ENCODE measurements at regions not wholly inside any gene's neighbourhood (a gene's known extent, or its start where the extent isn't known, plus 50 kb on each side); places are given as distances from the start of the nearest gene placed in this dataset.

DNA sequence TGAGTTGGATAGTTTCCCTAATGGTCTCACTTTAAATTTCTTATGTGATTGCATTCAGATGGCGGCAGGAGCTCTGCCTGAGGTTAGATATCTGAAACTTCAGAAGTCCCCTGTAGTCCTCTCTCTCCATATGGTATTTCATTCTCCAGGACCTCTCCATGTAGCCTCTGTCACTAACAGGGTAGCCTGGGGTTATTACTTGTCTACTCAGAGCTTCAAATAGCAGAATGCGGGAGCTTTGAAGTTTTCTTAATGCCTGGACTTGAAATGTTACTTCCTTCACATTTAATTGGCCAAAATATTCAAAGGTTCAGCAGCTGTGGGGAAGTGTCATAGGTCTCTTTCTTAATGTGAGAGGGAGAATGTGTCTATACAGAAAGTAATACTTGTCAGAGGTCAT lies 1370.4 kb downstream of the GRIK2 start:
- TF ChIP-seq, protein P1, sequence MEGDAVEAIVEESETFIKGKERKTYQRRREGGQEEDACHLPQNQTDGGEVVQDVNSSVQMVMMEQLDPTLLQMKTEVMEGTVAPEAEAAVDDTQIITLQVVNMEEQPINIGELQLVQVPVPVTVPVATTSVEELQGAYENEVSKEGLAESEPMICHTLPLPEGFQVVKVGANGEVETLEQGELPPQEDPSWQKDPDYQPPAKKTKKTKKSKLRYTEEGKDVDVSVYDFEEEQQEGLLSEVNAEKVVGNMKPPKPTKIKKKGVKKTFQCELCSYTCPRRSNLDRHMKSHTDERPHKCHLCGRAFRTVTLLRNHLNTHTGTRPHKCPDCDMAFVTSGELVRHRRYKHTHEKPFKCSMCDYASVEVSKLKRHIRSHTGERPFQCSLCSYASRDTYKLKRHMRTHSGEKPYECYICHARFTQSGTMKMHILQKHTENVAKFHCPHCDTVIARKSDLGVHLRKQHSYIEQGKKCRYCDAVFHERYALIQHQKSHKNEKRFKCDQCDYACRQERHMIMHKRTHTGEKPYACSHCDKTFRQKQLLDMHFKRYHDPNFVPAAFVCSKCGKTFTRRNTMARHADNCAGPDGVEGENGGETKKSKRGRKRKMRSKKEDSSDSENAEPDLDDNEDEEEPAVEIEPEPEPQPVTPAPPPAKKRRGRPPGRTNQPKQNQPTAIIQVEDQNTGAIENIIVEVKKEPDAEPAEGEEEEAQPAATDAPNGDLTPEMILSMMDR (IDR thresholded peaks at IDR 0.05; ENCODE audit: low read depth, low read length): no peak
- TF ChIP-seq EZH2phosphoT487 (IDR thresholded peaks at IDR 0.05; ENCODE audit: low read depth): no peak
